CD4-positive, alpha-beta T cell (primary cell): ENCODE measurements at regions not wholly inside any gene's neighbourhood (a gene's known extent, or its start where the extent isn't known, plus 50 kb on each side); places are given as distances from the start of the nearest gene placed in this dataset.

ENCODE experiments used
- ATAC-seq: fragments of 200-7000 bp; cut with Tn5 transposase; one replicate; pipeline ENCODE4 v1.10.0; 2022; ENCODE audit warnings: mild to moderate bottlenecking; ENCODE audit not compliant: poor library complexity
- CTCF ChIA-PET: fragments of 350-600 bp; sonication (Branson Sonifier 250); formaldehyde crosslinking; loops from one replicate; lab custom pipeline; 2021; ENCODE audit warnings: antibody characterized with exemption, inconsistent platforms; lab: Charles Lee
- POLR2A ChIA-PET: fragments of 350-600 bp; sonication (Branson Sonifier 250); formaldehyde crosslinking; loops from one replicate; lab custom pipeline; 2021; ENCODE audit warnings: antibody characterized with exemption, inconsistent platforms; lab: Charles Lee
- DNase-seq, 14 experiments: peaks; one replicate each; pipeline ENCODE4 v3.0.0-alpha.2; 2013 to 2020; ENCODE audit warnings: mixed read lengths in 2 of 14
- H3K27ac ChIP-seq, 2 donors: one replicate each; pipeline versions ENCODE4 v1.5.1 to v1.7.0; 2013; ENCODE audit warnings: low read length in 2 of 2, low read depth in 1 of 2, mild to moderate bottlenecking in 1 of 2
- H3K27me3 ChIP-seq, 2 experiments: 1 replicate in 1 of 2; 2 replicates in 1 of 2; pipeline versions ENCODE4 v1.6.1 to v1.7.0; 2013; ENCODE audit warnings: low read length in 2 of 2, control low read depth in 1 of 2, mild to moderate bottlenecking in 1 of 2, moderate library complexity in 1 of 2; ENCODE audit not compliant: insufficient read depth in 2 of 2, control insufficient read depth in 1 of 2
- H3K36me3 ChIP-seq: one replicate; pipeline ENCODE4 v1.6.1; 2013; ENCODE audit warnings: low read length, control low read depth; ENCODE audit not compliant: insufficient read depth
- H3K4me1 ChIP-seq: one replicate; pipeline ENCODE4 v1.6.1; 2013; ENCODE audit warnings: low read length, control low read depth; ENCODE audit not compliant: insufficient read depth
- H3K4me3 ChIP-seq: one replicate; pipeline ENCODE4 v1.5.1; 2013; ENCODE audit warnings: mild to moderate bottlenecking, low read length, moderate library complexity
- H3K9me3 ChIP-seq, 2 experiments: 1 replicate in 1 of 2; 2 replicates in 1 of 2; pipeline versions ENCODE4 v1.6.1 to v1.7.0; 2013; ENCODE audit warnings: low read length in 2 of 2, mild to moderate bottlenecking in 2 of 2, control low read depth in 1 of 2, moderate library complexity in 1 of 2; ENCODE audit not compliant: control insufficient read depth in 1 of 2, insufficient read depth in 1 of 2
- H3K27ac Mint-ChIP-seq: one replicate; pipeline ENCODE4 v1.8.0; 2020; ENCODE audit warnings: mixed read lengths
- H3K27me3 Mint-ChIP-seq: one replicate; pipeline ENCODE4 v1.8.0; 2021; ENCODE audit warnings: mixed read lengths
- H3K36me3 Mint-ChIP-seq: one replicate; pipeline ENCODE4 v1.8.0; 2021; ENCODE audit warnings: low read depth, mixed read lengths
- H3K4me1 Mint-ChIP-seq: one replicate; pipeline ENCODE4 v1.8.0; 2021; ENCODE audit warnings: low read depth, mixed read lengths
- H3K4me3 Mint-ChIP-seq: one replicate; pipeline ENCODE4 v1.8.0; 2020; ENCODE audit warnings: mild to moderate bottlenecking, mixed read lengths
- H3K9me3 Mint-ChIP-seq: one replicate; pipeline ENCODE4 v1.8.0; 2020; ENCODE audit warnings: mixed read lengths
- intact Hi-C, 2 experiments: fragments of 100-400 bp; cut with DNase I in 1 of 2; cut with micrococcal nuclease in 1 of 2; formaldehyde crosslinking; loops; one replicate each; pipeline versions ENCODE4 v1.15.1 to v1.9.0; 2023 to 2025; cut with DNase I, micrococcal nuclease
- TF ChIP-seq, protein P1 (sequence below): fragments of 200-600 bp; IDR thresholded peaks from one replicate; pipeline ENCODE4 v1.8.0; 2022; ENCODE audit warnings: antibody characterized with exemption, mild to moderate bottlenecking

DNA sequence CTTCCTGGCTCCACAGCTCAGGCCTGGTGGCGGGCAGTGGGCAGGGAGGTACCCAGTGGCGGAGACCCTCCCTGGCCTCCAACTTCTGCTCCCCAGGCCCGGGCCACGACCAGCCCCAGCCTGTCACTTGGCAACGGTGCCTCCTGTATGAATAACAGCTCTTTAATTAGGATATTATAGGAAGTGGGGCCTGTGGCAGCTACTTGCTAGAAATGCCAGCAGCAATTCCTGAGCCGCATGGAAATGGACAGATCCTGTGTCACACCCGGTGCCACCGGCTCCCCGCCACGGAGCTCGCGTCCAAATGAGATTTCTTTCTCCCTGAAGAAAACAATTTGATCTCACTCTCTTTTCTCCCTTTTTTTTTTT lies 104.5 kb downstream of the CHST1 start:
- TF ChIP-seq, protein P1, sequence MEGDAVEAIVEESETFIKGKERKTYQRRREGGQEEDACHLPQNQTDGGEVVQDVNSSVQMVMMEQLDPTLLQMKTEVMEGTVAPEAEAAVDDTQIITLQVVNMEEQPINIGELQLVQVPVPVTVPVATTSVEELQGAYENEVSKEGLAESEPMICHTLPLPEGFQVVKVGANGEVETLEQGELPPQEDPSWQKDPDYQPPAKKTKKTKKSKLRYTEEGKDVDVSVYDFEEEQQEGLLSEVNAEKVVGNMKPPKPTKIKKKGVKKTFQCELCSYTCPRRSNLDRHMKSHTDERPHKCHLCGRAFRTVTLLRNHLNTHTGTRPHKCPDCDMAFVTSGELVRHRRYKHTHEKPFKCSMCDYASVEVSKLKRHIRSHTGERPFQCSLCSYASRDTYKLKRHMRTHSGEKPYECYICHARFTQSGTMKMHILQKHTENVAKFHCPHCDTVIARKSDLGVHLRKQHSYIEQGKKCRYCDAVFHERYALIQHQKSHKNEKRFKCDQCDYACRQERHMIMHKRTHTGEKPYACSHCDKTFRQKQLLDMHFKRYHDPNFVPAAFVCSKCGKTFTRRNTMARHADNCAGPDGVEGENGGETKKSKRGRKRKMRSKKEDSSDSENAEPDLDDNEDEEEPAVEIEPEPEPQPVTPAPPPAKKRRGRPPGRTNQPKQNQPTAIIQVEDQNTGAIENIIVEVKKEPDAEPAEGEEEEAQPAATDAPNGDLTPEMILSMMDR: no peak
- Mint-ChIP-seq H3K9me3 (no peaks in the 10 kb centered on the region), H3K27ac (no peak overlapping the region), H3K4me3 (no peak overlapping the region), H3K4me1 (no peaks in the 10 kb centered on the region), H3K36me3 (no peaks in the 10 kb centered on the region), H3K27me3 (peaks cover 24% of the 10 kb centered on the region)
- Histone ChIP-seq H3K36me3 (no peaks in the 10 kb centered on the region), H3K4me1 (no peaks in the 10 kb centered on the region), H3K9me3 (peaks cover 0 to 7% of the 10 kb centered on the region in 2 experiments), H3K4me3 (no peak overlapping the region), H3K27me3 (no peaks in the 10 kb centered on the region), H3K27ac (no peak overlapping the region)
- ATAC-seq (no peak), DNase-seq (no peak)
- CTCF ChIA-PET: interaction anchor here (0.8 kb wide), 1 partner anchor 52 kb away, joined by 4 read pairs; no protein-coding TSS in a partner anchor
- intact Hi-C loops: no loop called here
- POLR2A ChIA-PET: no interaction called here

DNA sequence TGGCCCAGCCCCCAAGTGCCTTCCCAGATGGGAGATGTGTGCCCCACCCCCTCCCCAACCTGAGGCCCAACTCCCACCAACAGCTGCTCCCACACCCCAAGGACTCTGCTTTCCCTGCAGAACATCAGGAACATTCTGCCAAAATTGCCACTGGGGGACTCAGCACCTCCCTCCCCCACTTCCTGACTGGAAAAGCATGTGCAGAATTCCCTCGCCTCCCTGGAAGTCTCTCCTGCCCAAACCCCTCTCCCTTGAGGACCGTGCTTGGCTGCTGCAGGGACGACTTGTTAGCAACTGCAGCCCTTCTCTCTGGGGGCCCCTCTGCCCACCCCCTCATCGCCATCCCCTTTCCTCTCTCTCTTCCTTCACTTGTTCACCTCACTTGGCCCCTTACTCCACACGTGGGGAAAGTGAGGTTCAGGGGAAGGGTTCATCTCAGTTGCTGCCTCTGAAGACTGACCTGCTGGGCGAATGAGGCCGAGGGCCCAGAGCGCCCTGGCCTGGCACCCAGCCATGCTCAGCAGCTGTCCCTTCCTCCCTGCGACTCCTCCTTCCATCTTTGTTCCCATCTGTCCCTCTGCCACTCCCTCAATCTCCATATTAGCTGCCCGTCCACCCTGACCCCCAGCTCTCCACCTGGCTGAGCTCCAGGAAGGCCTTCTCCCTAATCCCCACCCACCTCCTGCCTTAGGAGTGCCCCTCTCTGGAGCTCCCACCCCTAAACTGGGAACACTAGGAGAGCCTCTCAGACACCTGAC lies 105.1 kb downstream of the CHST1 start:
- Mint-ChIP-seq H3K9me3 (no peaks in the 10 kb centered on the region), H3K4me1 (no peaks in the 10 kb centered on the region), H3K4me3 (no peak overlapping the region), H3K36me3 (no peaks in the 10 kb centered on the region), H3K27me3 (peaks cover 28% of the 10 kb centered on the region), H3K27ac (no peak overlapping the region)
- ChIA-PET CTCF (no interaction called here), POLR2A (no interaction called here)
- Histone ChIP-seq H3K9me3 (peaks cover 0 to 7% of the 10 kb centered on the region in 2 experiments), H3K27ac (no peak overlapping the region), H3K27me3 (no peaks in the 10 kb centered on the region), H3K36me3 (no peaks in the 10 kb centered on the region), H3K4me3 (no peak overlapping the region), H3K4me1 (no peaks in the 10 kb centered on the region)
- no peak for DNase-seq
- ATAC-seq: no peak
- intact Hi-C loops: no loop called here
- TF ChIP-seq, protein P1: no peak

DNA sequence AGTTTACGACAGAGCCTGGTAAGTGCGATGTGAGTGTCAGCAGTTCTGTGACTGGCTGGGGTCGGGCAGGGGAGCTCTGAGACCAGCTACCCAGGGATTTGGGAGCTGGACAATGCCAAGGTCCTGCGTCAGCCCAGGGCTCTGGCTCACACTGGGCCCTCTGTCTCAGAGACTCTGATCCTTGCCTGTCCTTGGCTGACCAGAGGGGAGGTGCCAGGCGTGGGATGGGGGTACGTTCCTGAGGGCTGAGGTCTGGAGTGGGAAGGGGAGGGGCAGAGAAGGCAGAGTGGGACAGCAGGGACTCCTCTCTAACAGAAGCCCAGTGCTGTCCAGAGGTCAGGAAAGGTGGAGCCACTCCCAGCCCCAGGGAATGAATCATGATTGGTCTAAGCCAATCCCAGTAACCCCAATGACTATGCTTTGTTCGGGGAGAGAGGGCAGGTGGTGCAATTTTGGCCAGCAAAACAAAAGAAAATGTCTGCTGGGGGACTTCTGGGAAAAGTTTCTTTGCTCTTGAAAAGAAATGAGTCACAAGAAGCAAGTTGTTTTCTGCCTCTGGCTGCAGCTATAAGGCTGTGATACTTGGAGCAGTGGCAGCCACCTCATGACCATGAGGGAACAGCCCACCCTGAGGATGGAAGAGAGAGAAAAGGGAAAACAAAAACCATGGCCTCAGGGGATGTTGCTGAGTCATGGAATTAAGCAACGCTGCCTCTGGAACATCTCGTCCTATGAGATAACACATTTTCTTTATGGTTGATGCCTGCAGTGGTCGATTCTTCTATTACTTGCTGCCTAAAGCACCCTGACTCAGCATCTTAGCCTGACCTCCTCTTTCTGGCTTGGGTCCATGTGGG lies 108.3 kb downstream of the CHST1 start:
- Mint-ChIP-seq H3K36me3 (no peaks in the 10 kb centered on the region), H3K27me3 (peaks cover 23% of the 10 kb centered on the region), H3K9me3 (no peaks in the 10 kb centered on the region), H3K27ac (no peak overlapping the region), H3K4me3 (no peak overlapping the region), H3K4me1 (no peaks in the 10 kb centered on the region)
- POLR2A ChIA-PET: no interaction called here
- no peaks in the 10 kb centered on the region for H3K27me3 ChIP-seq
- H3K9me3 ChIP-seq: peaks cover 0 to 7% of the 10 kb centered on the region in 2 experiments
- DNase-seq: no peak
- no peak overlapping the region for H3K4me3 ChIP-seq
- no peak overlapping the region for H3K27ac ChIP-seq
- H3K4me1 ChIP-seq: no peaks in the 10 kb centered on the region
- ATAC-seq: no peak
- CTCF ChIA-PET: no interaction called here
- TF ChIP-seq, protein P1: no peak
- intact Hi-C loops: no loop called here
- no peaks in the 10 kb centered on the region for H3K36me3 ChIP-seq
